HepG2 (cell line): ENCODE measurements at regions not wholly inside any gene's neighbourhood (a gene's known extent, or its start where the extent isn't known, plus 50 kb on each side); places are given as distances from the start of the nearest gene placed in this dataset.
A peak's percentile ranks its signal among the peaks of the same experiment; 100 is the strongest.

Experiments
- ATAC-seq: fragments of 200-7000 bp; cut with Tn5 transposase; 3 replicates; pipeline ENCODE4 v1.9.1; 2020; ENCODE audit warnings: mild to moderate bottlenecking, moderate library complexity
- BruUV-seq: library from RNA; stranded (reverse); fragments of 400-500 nt; replicated peaks from 2 replicates; lab custom pipeline; 2021; lab: Mats Ljungman, UMichigan
- CTCF ChIA-PET: fragments of 300-600 bp; formaldehyde crosslinking; extraction: SDS; loops from one replicate; lab custom pipeline; 2021; ENCODE audit warnings: low total read pairs, inconsistent platforms, low intra/inter-chr PET ratio; lab: Yijun Ruan, JAX
- POLR2A ChIA-PET: fragments of 350-600 bp; sonication (Branson Sonifier 250); formaldehyde crosslinking; loops from one replicate; lab custom pipeline; 2020; ENCODE audit warnings: antibody characterized with exemption, inconsistent platforms; lab: Yijun Ruan, JAX
- DNase-seq: peaks from one replicate; pipeline ENCODE4 v3.0.0-alpha.2; 2015; ENCODE audit warnings: low spot score
- FAIRE-seq: peaks from 3 replicates; lab custom pipeline; 2011; peaks lifted over from hg19 to GRCh38; lab: Jason Lieb, UNC
- H2AFZ ChIP-seq: one replicate; pipeline ENCODE4 v1.6.1; 2011; ENCODE audit warnings: low read length, inconsistent platforms
- H3K27ac ChIP-seq: fragments of 300-600 bp; 3 replicates; pipeline ENCODE4 v1.8.0; 2011; ENCODE audit warnings: mixed run types, mild to moderate bottlenecking, mixed read lengths, low read length, inconsistent platforms; ENCODE audit not compliant: insufficient read depth; ENCODE audit errors: extremely low read length
- H3K27me3 ChIP-seq, 2 experiments: fragments of 200-600 bp in 1 of 2; 2 replicates in 1 of 2; 3 replicates in 1 of 2; pipeline versions ENCODE4 v1.6.0 to v1.8.0; 2011; ENCODE audit warnings: low read length in 2 of 2, mild to moderate bottlenecking in 2 of 2, moderate library complexity in 2 of 2, inconsistent platforms in 1 of 2; ENCODE audit not compliant: insufficient read depth in 2 of 2, control insufficient read depth in 1 of 2
- H3K36me3 ChIP-seq, 2 experiments: fragments of 200-600 bp in 1 of 2; replicated peaks in 1 of 2; 2 replicates in 1 of 2; 3 replicates in 1 of 2; pipeline versions ENCODE4 v1.5.1 to v1.8.0; 2011; ENCODE audit warnings: low read length in 2 of 2, inconsistent platforms in 1 of 2; ENCODE audit not compliant: insufficient read depth in 2 of 2, control insufficient read depth in 1 of 2
- H3K4me1 ChIP-seq: 2 replicates; pipeline ENCODE4 v1.5.1; 2012; ENCODE audit warnings: low read length, inconsistent platforms; ENCODE audit not compliant: insufficient read depth
- H3K4me2 ChIP-seq: 2 replicates; pipeline ENCODE4 v1.6.0; 2011; ENCODE audit warnings: low read depth, low read length, inconsistent platforms
- H3K4me3 ChIP-seq, 3 experiments: fragments of 200-600 bp in 1 of 3; sonication (generic), shearing (Covaris generic) in 1 of 3; replicated peaks in 1 of 3; 2 replicates each; pipeline ENCODE4 v1.5.1; 2011 to 2016; ENCODE audit warnings: low read length in 3 of 3, inconsistent platforms in 2 of 3, low read depth in 2 of 3, mild to moderate bottlenecking in 2 of 3, control low read depth in 1 of 3, mixed read lengths in 1 of 3; ENCODE audit not compliant: insufficient read depth in 1 of 3
- H3K79me2 ChIP-seq: one replicate; pipeline ENCODE4 v1.6.1; 2011; ENCODE audit warnings: low read length, inconsistent platforms; ENCODE audit not compliant: insufficient read depth
- H3K9ac ChIP-seq: 2 replicates; pipeline ENCODE4 v1.6.0; 2011; ENCODE audit warnings: mild to moderate bottlenecking, low read depth, low read length, inconsistent platforms; ENCODE audit not compliant: insufficient read depth
- H3K9me3 ChIP-seq: 2 replicates; pipeline ENCODE4 v1.5.1; 2012; ENCODE audit warnings: mild to moderate bottlenecking, low read length
- H4K20me1 ChIP-seq: 2 replicates; pipeline ENCODE4 v1.6.0; 2011; ENCODE audit warnings: inconsistent platforms, mild to moderate bottlenecking, low read length, moderate library complexity; ENCODE audit not compliant: insufficient read depth
- BORCS8-MEF2B ChIP-seq: sonication (generic); formaldehyde crosslinking; IDR thresholded peaks from 2 replicates; pipeline ENCODE4 v1.8.0; 2022; ENCODE audit warnings: mild to moderate bottlenecking, missing genetic modification reagents
- KDM3A ChIP-seq: IDR thresholded peaks from 2 replicates; pipeline ENCODE4 v1.6.1; 2018; ENCODE audit warnings: low read depth, missing compliant biosample characterization
- MXD4 ChIP-seq: IDR thresholded peaks from 2 replicates; pipeline ENCODE4 v1.6.1; 2016; ENCODE audit warnings: mild to moderate bottlenecking, missing biosample characterization, missing genetic modification reagents
- PAF1 ChIP-seq: IDR thresholded peaks from 2 replicates; pipeline ENCODE4 v1.6.1; 2016; ENCODE audit warnings: missing genetic modification reagents, missing compliant biosample characterization
- RXRB ChIP-seq: IDR thresholded peaks from 2 replicates; pipeline ENCODE4 v1.6.1; 2016; ENCODE audit warnings: borderline replicate concordance, missing genetic modification reagents, missing compliant biosample characterization
- SOX13 ChIP-seq, 3 experiments: fragments of 450-650 bp in 1 of 3; sonication (generic) in 1 of 3; formaldehyde crosslinking in 1 of 3; IDR thresholded peaks in 2 of 3; conservative IDR thresholded peaks in 1 of 3; 2 replicates each; pipeline versions ENCODE4 v1.5.0 to v1.6.1; 2016 to 2020; ENCODE audit warnings: antibody characterized with exemption in 1 of 3, mild to moderate bottlenecking in 1 of 3, missing compliant biosample characterization in 1 of 3, missing genetic modification reagents in 1 of 3, moderate library complexity in 1 of 3
- TCF7 ChIP-seq: sonication (generic); IDR thresholded peaks from 2 replicates; pipeline ENCODE4 v1.6.1; 2016; ENCODE audit warnings: antibody characterized with exemption, low read depth
- ZNF224 ChIP-seq: sonication (generic); formaldehyde crosslinking; IDR thresholded peaks from 2 replicates; pipeline ENCODE4 v1.5.0; 2020; ENCODE audit warnings: mild to moderate bottlenecking, missing genetic modification reagents
- ZNF615 ChIP-seq: sonication (generic); formaldehyde crosslinking; IDR thresholded peaks from 2 replicates; pipeline ENCODE4 v1.5.0; 2020; ENCODE audit warnings: mild to moderate bottlenecking, missing genetic modification reagents, borderline replicate concordance
- WGBS: methylation state at CpG from one replicate; pipeline ENCODE4 v1.1.6; 2017; ENCODE audit warnings: low lambda C conversion rate; 5-methylcytosine and 5-hydroxymethylcytosine counted together
- in situ Hi-C: cut with HindIII; loops from 2 replicates; pipeline ENCODE4 v1.10.0; 2017; ENCODE audit warnings: low pct_unique_long_range_greater_than_20kb; ENCODE audit not compliant: extremely low pct_ligation_motif_present
- intact Hi-C: fragments of 100-400 bp; cut with micrococcal nuclease; formaldehyde crosslinking; loops from one replicate; pipeline ENCODE4 v1.10.0; 2022; ENCODE audit not compliant: unreplicated experiment
- TF ChIP-seq, protein P1 (sequence below): sonication (generic); formaldehyde crosslinking; IDR thresholded peaks from 2 replicates; pipeline ENCODE4 v1.5.1; 2020; ENCODE audit warnings: mild to moderate bottlenecking, moderate library complexity, missing genetic modification reagents

GRCh38 chr11:27874998-27875830 lies 175.0 kb upstream of the BDNF start:
- intact Hi-C loops: no loop called here
- no peaks in the 10 kb centered on the region for H3K79me2 ChIP-seq
- ATAC-seq (no peak), DNase-seq (no peak), FAIRE-seq (no peak)
- POLR2A ChIA-PET: no interaction called here
- WGBS: 4% methylated on average over 7 of the region's 7 CpGs
- H3K27me3 ChIP-seq: no peaks in the 10 kb centered on the region; a peak in 1 of 5 replicates
- H2AFZ ChIP-seq: no peak overlapping the region
- no TSS peak for BruUV-seq
- H3K9ac ChIP-seq: no peak overlapping the region
- no peaks in the 10 kb centered on the region for H3K36me3 ChIP-seq
- TF ChIP-seq KDM3A (CRISPR knock-in tag): no peak
- no peaks in the 10 kb centered on the region for H3K4me1 ChIP-seq
- H3K27ac ChIP-seq: no peak overlapping the region
- in situ Hi-C loops: no loop called here
- H3K9me3 ChIP-seq: no peaks in the 10 kb centered on the region
- H4K20me1 ChIP-seq: no peaks in the 10 kb centered on the region
- H3K4me2 ChIP-seq: no peak overlapping the region
- CTCF ChIA-PET: no interaction called here
- H3K4me3 ChIP-seq: no peak overlapping the region

DNA sequence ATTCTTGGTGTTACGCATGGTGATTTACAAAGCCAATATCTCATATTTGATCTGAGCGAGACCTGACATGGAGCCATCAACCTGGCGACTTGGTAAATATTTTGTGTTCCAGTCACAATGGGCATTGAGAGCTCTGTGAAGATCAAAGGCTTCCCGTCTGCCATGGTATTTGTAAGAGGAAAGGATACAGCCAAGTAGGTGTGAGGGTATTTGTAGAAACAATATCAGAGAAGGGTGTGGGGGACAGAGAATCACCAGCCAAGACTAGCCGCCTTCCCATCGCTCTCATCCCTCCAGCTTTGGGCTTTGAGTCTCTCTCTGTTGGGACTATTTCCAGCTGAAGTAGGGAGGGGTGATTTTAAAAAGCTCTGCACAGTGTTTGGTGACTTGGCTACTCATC lies 173.4 kb upstream of the BDNF start:
- in situ Hi-C loops: no loop called here
- CTCF ChIA-PET: no interaction called here
- H3K4me2 ChIP-seq: no peak overlapping the region
- ATAC-seq (peak; percentile 27; the same call in 1 of the 3 replicates), DNase-seq (peak; percentile 73), FAIRE-seq (no peak)
- POLR2A ChIA-PET: no interaction called here
- no peaks in the 10 kb centered on the region for H3K79me2 ChIP-seq
- WGBS: 2% methylated on average over 6 of the region's 6 CpGs
- intact Hi-C loops: no loop called here
- no peaks in the 10 kb centered on the region for H3K36me3 ChIP-seq
- H3K9ac ChIP-seq: no peak overlapping the region
- no peak overlapping the region for H3K4me3 ChIP-seq
- H4K20me1 ChIP-seq: no peaks in the 10 kb centered on the region
- H2AFZ ChIP-seq: no peak overlapping the region
- no TSS peak for BruUV-seq
- H3K9me3 ChIP-seq: no peaks in the 10 kb centered on the region
- no peaks in the 10 kb centered on the region for H3K4me1 ChIP-seq
- no peak overlapping the region for H3K27ac ChIP-seq
- H3K27me3 ChIP-seq: no peaks in the 10 kb centered on the region; a peak in 1 of 5 replicates
- TF ChIP-seq, protein P1, sequence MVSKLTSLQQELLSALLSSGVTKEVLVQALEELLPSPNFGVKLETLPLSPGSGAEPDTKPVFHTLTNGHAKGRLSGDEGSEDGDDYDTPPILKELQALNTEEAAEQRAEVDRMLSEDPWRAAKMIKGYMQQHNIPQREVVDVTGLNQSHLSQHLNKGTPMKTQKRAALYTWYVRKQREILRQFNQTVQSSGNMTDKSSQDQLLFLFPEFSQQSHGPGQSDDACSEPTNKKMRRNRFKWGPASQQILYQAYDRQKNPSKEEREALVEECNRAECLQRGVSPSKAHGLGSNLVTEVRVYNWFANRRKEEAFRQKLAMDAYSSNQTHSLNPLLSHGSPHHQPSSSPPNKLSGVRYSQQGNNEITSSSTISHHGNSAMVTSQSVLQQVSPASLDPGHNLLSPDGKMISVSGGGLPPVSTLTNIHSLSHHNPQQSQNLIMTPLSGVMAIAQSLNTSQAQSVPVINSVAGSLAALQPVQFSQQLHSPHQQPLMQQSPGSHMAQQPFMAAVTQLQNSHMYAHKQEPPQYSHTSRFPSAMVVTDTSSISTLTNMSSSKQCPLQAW: no peak
- TF ChIP-seq BORCS8-MEF2B (CRISPR knock-in tag) (no peak), RXRB (CRISPR knock-in tag) (no peak), MXD4 (no peak), ZNF224 (no peak), SOX13 (IDR thresholded peaks at IDR 0.05) (no peak), SOX13 (CRISPR knock-in tag; conservative IDR thresholded peaks at IDR 0.05 in 1 of 2, IDR thresholded peaks at IDR 0.05 in 1 of 2) (peak in 1 of 2 experiments; percentile 61; a peak in 1 of 4 replicates), TCF7 (peak; percentile 64; the same call in 1 of the 2 replicates), ZNF615 (CRISPR knock-in tag) (no peak), PAF1 (CRISPR knock-in tag) (no peak)
